NCI-H128 (cell line): ENCODE measurements at regions not wholly inside any gene's neighbourhood (a gene's known extent, or its start where the extent isn't known, plus 50 kb on each side); places are given as distances from the start of the nearest gene placed in this dataset.
"Not testable (repeated sequence)": the region's sequence is repeated elsewhere in the genome, so short reads cannot be mapped to it uniquely, and the experiment has no call there.

Experiments used
- DNase-seq: peaks from one replicate; lab custom pipeline; 2025; ENCODE audit not compliant: unreplicated experiment; lab: John Stamatoyannopoulos, UW

- DNase-seq = no peak
Observed at GRCh38 chr7:145481985-145482384, 634.6 kb upstream of the CNTNAP2 start.

GRCh38 chr7:145478541-145478940 is 638.1 kb upstream of the CNTNAP2 start:
- no peak for DNase-seq

- no peak for DNase-seq
Observed at GRCh38 chr7:145474009-145474686, 638.3 kb upstream of the TPK1 start.

- DNase-seq = no peak
Observed at GRCh38 chr7:145471883-145472282, 636.0 kb upstream of the TPK1 start.

GRCh38 chr7:145464287-145464686 is 628.4 kb upstream of the TPK1 start:
- no peak for DNase-seq

- no peak for DNase-seq
Observed at GRCh38 chr7:145462463-145462862, 626.6 kb upstream of the TPK1 start.

GRCh38 chr7:145434811-145435210 is 599.0 kb upstream of the TPK1 start:
- no peak for DNase-seq

- DNase-seq = no peak
Observed at GRCh38 chr7:145431834-145432233, 596.0 kb upstream of the TPK1 start.

- not testable (repeated sequence) for DNase-seq
Observed at GRCh38 chr7:145418481-145418880, 582.6 kb upstream of the TPK1 start.

GRCh38 chr7:145411066-145411465 is 575.2 kb upstream of the TPK1 start:
- no peak for DNase-seq

- DNase-seq = no peak
Observed at GRCh38 chr7:145398758-145399157, 562.9 kb upstream of the TPK1 start.

GRCh38 chr7:145394126-145394525 is 558.3 kb upstream of the TPK1 start:
- no peak for DNase-seq

GRCh38 chr7:145382762-145383161 is 546.9 kb upstream of the TPK1 start:
- DNase-seq = no peak

GRCh38 chr7:145378197-145378596 is 542.3 kb upstream of the TPK1 start:
- no peak for DNase-seq

GRCh38 chr7:145360511-145361100 is 524.8 kb upstream of the TPK1 start:
- DNase-seq = no peak

GRCh38 chr7:145350334-145350733 is 514.5 kb upstream of the TPK1 start:
- DNase-seq = no peak

GRCh38 chr7:145349452-145349851 is 513.6 kb upstream of the TPK1 start:
- not testable (repeated sequence) for DNase-seq

- no peak for DNase-seq
Observed at GRCh38 chr7:145347271-145347670, 511.4 kb upstream of the TPK1 start.

- no peak for DNase-seq
Observed at GRCh38 chr7:145339319-145339718, 503.5 kb upstream of the TPK1 start.

- DNase-seq = no peak
Observed at GRCh38 chr7:145331522-145331921, 495.7 kb upstream of the TPK1 start.

- no peak for DNase-seq
Observed at GRCh38 chr7:145331076-145331475, 495.2 kb upstream of the TPK1 start.

- no peak for DNase-seq
Observed at GRCh38 chr7:145327646-145328045, 491.8 kb upstream of the TPK1 start.

GRCh38 chr7:145324081-145324480 is 488.2 kb upstream of the TPK1 start:
- DNase-seq = no peak
